ENCODE measurements at regions not wholly inside any gene's neighbourhood (a gene's known extent, or its start where the extent isn't known, plus 50 kb on each side); places are given as distances from the start of the nearest gene placed in this dataset.

DNA sequence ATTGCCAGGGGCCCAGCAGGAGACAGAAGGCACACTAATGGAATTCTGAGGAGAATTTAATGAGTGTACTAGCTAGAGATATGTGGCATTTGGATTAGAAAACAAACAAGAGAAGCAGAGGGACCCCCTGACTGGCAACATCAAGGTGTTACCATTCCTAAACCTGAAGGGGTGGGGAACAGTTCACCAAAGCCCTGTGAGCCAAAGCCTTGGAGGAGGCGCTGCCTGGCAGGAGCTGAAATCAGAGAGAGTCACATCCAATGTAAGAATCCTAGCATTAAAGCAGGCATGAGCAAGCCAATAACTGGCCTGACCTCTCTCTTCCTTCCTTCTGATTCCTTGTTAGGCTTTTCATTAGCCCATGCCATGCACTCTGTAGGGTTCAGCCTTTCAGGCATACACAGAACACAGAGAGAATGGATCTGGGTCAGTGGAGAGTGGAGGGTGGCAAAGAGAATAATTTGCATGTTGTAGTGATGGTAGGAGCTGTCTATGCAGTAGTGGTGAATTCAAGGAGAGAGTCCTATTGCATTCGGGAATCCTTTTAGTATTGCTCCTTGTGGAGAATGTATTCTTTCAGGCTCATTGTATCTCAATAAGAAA is 367.2 kb upstream of the MAN1A1 start:
- DNase-seq (ENCODE audit: low spot score) (no peak), ATAC-seq (no peak), FAIRE-seq (no peak)
- H3K4me1 ChIP-seq (ENCODE audit: insufficient read depth, low read length): no peaks in the 10 kb centered on the region
- H3K9ac ChIP-seq (ENCODE audit: insufficient read depth, low read depth, low read length): no peak overlapping the region
- no peak overlapping the region for H3K4me2 ChIP-seq (ENCODE audit: low read depth, low read length)
- in situ Hi-C loops (cut with HindIII; ENCODE audit: extremely low pct_ligation_motif_present, low pct_unique_long_range_greater_than_20kb) (no loop called here), intact Hi-C loops (cut with micrococcal nuclease; ENCODE audit: unreplicated experiment) (loop anchor here (1.0 kb wide), 1 partner anchor 31 kb away; no protein-coding TSS in a partner anchor)
- 14% methylated on average over 2 of the region's 2 CpGs for WGBS (ENCODE audit: low lambda C conversion rate)
- H3K79me2 ChIP-seq (ENCODE audit: insufficient read depth, low read length): no peaks in the 10 kb centered on the region
- ChIA-PET CTCF (ENCODE audit: low intra/inter-chr PET ratio, low total read pairs) (no interaction called here), POLR2A (no interaction called here)
- no TSS peak for BruUV-seq (replicated peaks)
- H3K27ac ChIP-seq (ENCODE audit: extremely low read length, insufficient read depth, low read length): no peak overlapping the region
- H3K27me3 ChIP-seq (ENCODE audit: control insufficient read depth in 1 of 2, insufficient read depth in 2 of 2, low read length in 2 of 2): no peaks in the 10 kb centered on the region
- TF ChIP-seq ZNF747 (CRISPR knock-in tag; IDR thresholded peaks at IDR 0.05; ENCODE audit: borderline replicate concordance) (no peak), ZNF382 (CRISPR knock-in tag; IDR thresholded peaks at IDR 0.05; ENCODE audit: borderline replicate concordance) (no peak), ZNF510 (CRISPR knock-in tag; IDR thresholded peaks at IDR 0.05; ENCODE audit: low read depth) (no peak)
- TF ChIP-seq, protein P1, sequence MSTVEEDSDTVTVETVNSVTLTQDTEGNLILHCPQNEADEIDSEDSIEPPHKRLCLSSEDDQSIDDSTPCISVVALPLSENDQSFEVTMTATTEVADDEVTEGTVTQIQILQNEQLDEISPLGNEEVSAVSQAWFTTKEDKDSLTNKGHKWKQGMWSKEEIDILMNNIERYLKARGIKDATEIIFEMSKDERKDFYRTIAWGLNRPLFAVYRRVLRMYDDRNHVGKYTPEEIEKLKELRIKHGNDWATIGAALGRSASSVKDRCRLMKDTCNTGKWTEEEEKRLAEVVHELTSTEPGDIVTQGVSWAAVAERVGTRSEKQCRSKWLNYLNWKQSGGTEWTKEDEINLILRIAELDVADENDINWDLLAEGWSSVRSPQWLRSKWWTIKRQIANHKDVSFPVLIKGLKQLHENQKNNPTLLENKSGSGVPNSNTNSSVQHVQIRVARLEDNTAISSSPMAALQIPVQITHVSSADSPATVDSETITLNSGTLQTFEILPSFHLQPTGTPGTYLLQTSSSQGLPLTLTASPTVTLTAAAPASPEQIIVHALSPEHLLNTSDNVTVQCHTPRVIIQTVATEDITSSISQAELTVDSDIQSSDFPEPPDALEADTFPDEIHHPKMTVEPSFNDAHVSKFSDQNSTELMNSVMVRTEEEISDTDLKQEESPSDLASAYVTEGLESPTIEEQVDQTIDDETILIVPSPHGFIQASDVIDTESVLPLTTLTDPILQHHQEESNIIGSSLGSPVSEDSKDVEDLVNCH (CRISPR knock-in tag; IDR thresholded peaks at IDR 0.05): no peak
- no peaks in the 10 kb centered on the region for H3K36me3 ChIP-seq (replicated peaks in 1 of 2; ENCODE audit: control insufficient read depth in 1 of 2, insufficient read depth in 2 of 2, low read length in 2 of 2)
- H4K20me1 ChIP-seq (ENCODE audit: insufficient read depth, low read length): no peaks in the 10 kb centered on the region
- H3K4me3 ChIP-seq (replicated peaks in 1 of 3; ENCODE audit: insufficient read depth in 1 of 3, low read depth in 2 of 3, low read length in 3 of 3): no peak overlapping the region
- no peaks in the 10 kb centered on the region for H3K9me3 ChIP-seq (ENCODE audit: low read length)
- no peak overlapping the region for H2AFZ ChIP-seq (ENCODE audit: low read length)

GRCh38 chr6:119713903-119714302 is 364.3 kb upstream of the MAN1A1 start:
- TF ChIP-seq ZNF333 (CRISPR knock-in tag; IDR thresholded peaks at IDR 0.05; ENCODE audit: borderline replicate concordance): no peak
- TF ChIP-seq LCORL (IDR thresholded peaks at IDR 0.05): no peak
- TF ChIP-seq LCORL (CRISPR knock-in tag; IDR thresholded peaks at IDR 0.05): no peak
- no peak for TF ChIP-seq KAT8 (CRISPR knock-in tag; IDR thresholded peaks at IDR 0.05)
- TF ChIP-seq MTF2 (CRISPR knock-in tag; IDR thresholded peaks at IDR 0.05; ENCODE audit: borderline replicate concordance): no peak
- TF ChIP-seq MXD4 (CRISPR knock-in tag; IDR thresholded peaks at IDR 0.05): no peak
- TF ChIP-seq ZNF12 (CRISPR knock-in tag; IDR thresholded peaks at IDR 0.05): no peak
- no peak for TF ChIP-seq ZNF546 (CRISPR knock-in tag; conservative IDR thresholded peaks at IDR 0.05)
- TF ChIP-seq ZNF207 (IDR thresholded peaks at IDR 0.05; ENCODE audit: borderline replicate concordance): no peak
- in situ Hi-C loops (cut with HindIII; ENCODE audit: extremely low pct_ligation_motif_present, low pct_unique_long_range_greater_than_20kb): no loop called here

More at GRCh38 chr6:119713903-119714302, 364.3 kb upstream of the MAN1A1 start:
- Histone ChIP-seq H3K9me3 (ENCODE audit: low read length) (no peaks in the 10 kb centered on the region), H3K9ac (ENCODE audit: insufficient read depth, low read depth, low read length) (no peak overlapping the region), H3K4me1 (ENCODE audit: insufficient read depth, low read length) (no peaks in the 10 kb centered on the region), H2AFZ (ENCODE audit: low read length) (no peak overlapping the region), H3K27me3 (ENCODE audit: control insufficient read depth in 1 of 2, insufficient read depth in 2 of 2, low read length in 2 of 2) (no peaks in the 10 kb centered on the region), H3K27ac (ENCODE audit: extremely low read length, insufficient read depth, low read length) (no peak overlapping the region), H3K36me3 (replicated peaks in 1 of 2; ENCODE audit: control insufficient read depth in 1 of 2, insufficient read depth in 2 of 2, low read length in 2 of 2) (no peaks in the 10 kb centered on the region), H3K4me2 (ENCODE audit: low read depth, low read length) (no peak overlapping the region), H3K79me2 (ENCODE audit: insufficient read depth, low read length) (no peaks in the 10 kb centered on the region), H4K20me1 (ENCODE audit: insufficient read depth, low read length) (no peaks in the 10 kb centered on the region), H3K4me3 (replicated peaks in 1 of 3; ENCODE audit: insufficient read depth in 1 of 3, low read depth in 2 of 3, low read length in 3 of 3) (no peak overlapping the region)
- intact Hi-C loops (cut with micrococcal nuclease; ENCODE audit: unreplicated experiment): no loop called here
- POLR2A ChIA-PET: no interaction called here
- CTCF ChIA-PET (ENCODE audit: low intra/inter-chr PET ratio, low total read pairs): no interaction called here
- no TSS peak for BruUV-seq (replicated peaks)
- no peak for ATAC-seq
- no peak for DNase-seq (ENCODE audit: low spot score)
- no peak for FAIRE-seq
